Neural progenitor cell (in vitro differentiated cells): ENCODE measurements at regions not wholly inside any gene's neighbourhood (a gene's known extent, or its start where the extent isn't known, plus 50 kb on each side); places are given as distances from the start of the nearest gene placed in this dataset.

Experiments used
- DNase-seq: peaks from one replicate; pipeline ENCODE4 v3.0.0-alpha.2; 2016; ENCODE audit warnings: low spot score
- H2AFZ ChIP-seq: fragments of 200-600 bp; sonication (generic); replicated peaks from 2 replicates; pipeline ENCODE4 v1.6.1; 2016; ENCODE audit warnings: antibody characterized with exemption
- H3F3A ChIP-seq: fragments of 200-600 bp; sonication (generic); 2 replicates; pipeline ENCODE4 v1.6.1; 2016; ENCODE audit warnings: antibody characterized with exemption, low read depth
- H3K27ac ChIP-seq: fragments of 200-600 bp; sonication (generic); 2 replicates; pipeline ENCODE4 v1.5.1; 2016; ENCODE audit warnings: mild to moderate bottlenecking
- H3K27me3 ChIP-seq: fragments of 200-600 bp; sonication (generic); 2 replicates; pipeline ENCODE4 v1.6.1; 2016; ENCODE audit warnings: mild to moderate bottlenecking, moderate library complexity
- H3K36me3 ChIP-seq: fragments of 200-600 bp; sonication (generic); 2 replicates; pipeline ENCODE4 v1.5.1; 2016
- H3K4me1 ChIP-seq: fragments of 200-600 bp; sonication (generic); 2 replicates; pipeline ENCODE4 v1.6.1; 2016; ENCODE audit warnings: mixed run types
- H3K4me2 ChIP-seq: fragments of 200-600 bp; sonication (generic); 2 replicates; pipeline ENCODE4 v1.6.1; 2016
- H3K4me3 ChIP-seq: fragments of 200-600 bp; sonication (generic); 2 replicates; pipeline ENCODE4 v1.5.1; 2016
- H3K79me2 ChIP-seq: fragments of 200-600 bp; sonication (generic); 2 replicates; pipeline ENCODE4 v1.6.1; 2016; ENCODE audit warnings: low read depth
- H3K9ac ChIP-seq: fragments of 200-600 bp; sonication (generic); 2 replicates; pipeline ENCODE4 v1.6.1; 2016
- H3K9me3 ChIP-seq: fragments of 200-600 bp; sonication (generic); 2 replicates; pipeline ENCODE4 v1.5.1; 2016; ENCODE audit warnings: low read depth
- H4K20me1 ChIP-seq: fragments of 200-600 bp; sonication (generic); 2 replicates; pipeline ENCODE4 v1.6.1; 2016; ENCODE audit warnings: low read depth
- H3K27ac Mint-ChIP-seq: 3 replicates; pipeline ENCODE4 v1.8.0; 2021; ENCODE audit warnings: mixed read lengths
- H3K27me3 Mint-ChIP-seq: 2 replicates; pipeline ENCODE4 v1.8.0; 2022; ENCODE audit warnings: low read depth, mild to moderate bottlenecking, inconsistent platforms, moderate library complexity, mixed read lengths; ENCODE audit not compliant: insufficient read depth
- H3K36me3 Mint-ChIP-seq: 3 replicates; pipeline ENCODE4 v1.8.0; 2021; ENCODE audit warnings: mixed read lengths
- H3K4me1 Mint-ChIP-seq: 3 replicates; pipeline ENCODE4 v1.8.0; 2021; ENCODE audit warnings: mixed read lengths
- H3K4me3 Mint-ChIP-seq: 3 replicates; pipeline ENCODE4 v1.8.0; 2021; ENCODE audit warnings: mild to moderate bottlenecking, moderate library complexity, mixed read lengths
- H3K9me3 Mint-ChIP-seq: 3 replicates; pipeline ENCODE4 v1.8.0; 2020; ENCODE audit warnings: mixed read lengths
- EZH2 ChIP-seq: fragments of 200-600 bp; sonication (generic); IDR thresholded peaks from 2 replicates; pipeline ENCODE4 v1.6.1; 2017; ENCODE audit warnings: antibody characterized with exemption, mild to moderate bottlenecking, moderate library complexity
- EZH2phosphoT487 ChIP-seq: fragments of 200-600 bp; sonication (generic); IDR thresholded peaks from 2 replicates; pipeline ENCODE4 v1.6.1; 2017; ENCODE audit warnings: antibody characterized with exemption
- TF ChIP-seq, protein P1 (sequence below): fragments of 200-600 bp; sonication (generic); IDR thresholded peaks from 2 replicates; pipeline ENCODE4 v1.5.1; 2017; ENCODE audit warnings: antibody characterized with exemption, mild to moderate bottlenecking

DNA sequence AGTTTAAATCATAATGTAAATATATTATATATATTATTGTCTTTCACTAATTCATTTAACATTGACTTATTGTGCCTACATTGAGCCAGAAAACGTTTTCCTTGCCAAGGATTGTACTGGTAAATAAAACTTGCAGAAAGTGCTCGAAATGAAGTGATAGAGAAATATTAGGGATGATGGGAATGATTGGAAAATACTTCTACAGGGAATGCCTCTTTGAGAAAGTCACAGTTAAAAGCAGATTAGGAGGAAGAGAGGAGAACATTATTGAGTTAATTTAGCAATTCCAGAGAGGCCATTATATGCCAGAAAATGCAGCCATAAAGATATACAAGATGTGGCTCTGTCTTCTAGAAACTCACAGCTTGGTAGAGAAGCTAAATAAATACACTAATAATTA is 560.0 kb upstream of the KCNMB2 start:
- H3K27ac Mint-ChIP-seq, result no peak overlapping the region
- no peaks in the 10 kb centered on the region for H3K9me3 Mint-ChIP-seq
- Histone ChIP-seq H3K4me1 (no peaks in the 10 kb centered on the region), H3K27ac (no peak overlapping the region), H2AFZ (no peak overlapping the region), H3K79me2 (no peaks in the 10 kb centered on the region), H3K4me2 (no peak overlapping the region), H3K9ac (no peak overlapping the region), H4K20me1 (no peaks in the 10 kb centered on the region), H3K27me3 (no peaks in the 10 kb centered on the region), H3K4me3 (no peak overlapping the region), H3K9me3 (no peaks in the 10 kb centered on the region), H3F3A (no peaks in the 10 kb centered on the region), H3K36me3 (no peaks in the 10 kb centered on the region)
- H3K27me3 Mint-ChIP-seq, result no peaks in the 10 kb centered on the region
- H3K4me3 Mint-ChIP-seq, result no peak overlapping the region
- no peak for TF ChIP-seq EZH2
- TF ChIP-seq, protein P1, sequence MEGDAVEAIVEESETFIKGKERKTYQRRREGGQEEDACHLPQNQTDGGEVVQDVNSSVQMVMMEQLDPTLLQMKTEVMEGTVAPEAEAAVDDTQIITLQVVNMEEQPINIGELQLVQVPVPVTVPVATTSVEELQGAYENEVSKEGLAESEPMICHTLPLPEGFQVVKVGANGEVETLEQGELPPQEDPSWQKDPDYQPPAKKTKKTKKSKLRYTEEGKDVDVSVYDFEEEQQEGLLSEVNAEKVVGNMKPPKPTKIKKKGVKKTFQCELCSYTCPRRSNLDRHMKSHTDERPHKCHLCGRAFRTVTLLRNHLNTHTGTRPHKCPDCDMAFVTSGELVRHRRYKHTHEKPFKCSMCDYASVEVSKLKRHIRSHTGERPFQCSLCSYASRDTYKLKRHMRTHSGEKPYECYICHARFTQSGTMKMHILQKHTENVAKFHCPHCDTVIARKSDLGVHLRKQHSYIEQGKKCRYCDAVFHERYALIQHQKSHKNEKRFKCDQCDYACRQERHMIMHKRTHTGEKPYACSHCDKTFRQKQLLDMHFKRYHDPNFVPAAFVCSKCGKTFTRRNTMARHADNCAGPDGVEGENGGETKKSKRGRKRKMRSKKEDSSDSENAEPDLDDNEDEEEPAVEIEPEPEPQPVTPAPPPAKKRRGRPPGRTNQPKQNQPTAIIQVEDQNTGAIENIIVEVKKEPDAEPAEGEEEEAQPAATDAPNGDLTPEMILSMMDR, result no peak
- TF ChIP-seq EZH2phosphoT487, result no peak
- peaks cover 6% of the 10 kb centered on the region for H3K4me1 Mint-ChIP-seq
- H3K36me3 Mint-ChIP-seq, result no peaks in the 10 kb centered on the region
- DNase-seq, result no peak

DNA sequence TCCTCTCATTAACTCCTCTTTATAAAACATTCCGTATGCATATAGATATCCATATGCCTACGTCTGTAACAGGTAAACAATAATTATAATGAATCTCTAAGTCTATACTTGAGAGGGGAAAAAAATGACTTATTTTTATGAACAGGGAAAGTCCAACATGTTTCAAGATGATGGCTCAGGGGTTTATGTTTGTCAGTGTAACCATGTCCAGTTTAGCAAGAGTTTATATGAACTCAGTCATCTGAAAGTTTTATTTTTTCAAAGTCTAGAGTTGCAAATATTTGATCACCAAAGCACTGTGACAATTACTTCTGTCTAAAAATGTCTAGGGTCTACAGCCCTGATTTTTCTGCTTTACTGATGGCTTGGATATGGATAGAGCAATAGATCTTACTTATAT is 559.4 kb upstream of the KCNMB2 start:
- Mint-ChIP-seq H3K9me3 (no peaks in the 10 kb centered on the region), H3K4me1 (peaks cover 6% of the 10 kb centered on the region), H3K27ac (no peak overlapping the region), H3K4me3 (no peak overlapping the region), H3K36me3 (no peaks in the 10 kb centered on the region), H3K27me3 (no peaks in the 10 kb centered on the region)
- H3K36me3 ChIP-seq, result no peaks in the 10 kb centered on the region
- no peak overlapping the region for H3K4me2 ChIP-seq
- no peak overlapping the region for H3K27ac ChIP-seq
- no peak overlapping the region for H3K4me3 ChIP-seq
- H4K20me1 ChIP-seq, result no peaks in the 10 kb centered on the region
- no peak for DNase-seq
- no peaks in the 10 kb centered on the region for H3F3A ChIP-seq
- no peaks in the 10 kb centered on the region for H3K27me3 ChIP-seq
- H3K9me3 ChIP-seq, result no peaks in the 10 kb centered on the region
- no peak for TF ChIP-seq EZH2
- TF ChIP-seq, protein P1, result no peak
- no peak for TF ChIP-seq EZH2phosphoT487
- H3K4me1 ChIP-seq, result no peaks in the 10 kb centered on the region
- H3K9ac ChIP-seq, result no peak overlapping the region
- H2AFZ ChIP-seq, result no peak overlapping the region
- no peaks in the 10 kb centered on the region for H3K79me2 ChIP-seq

DNA sequence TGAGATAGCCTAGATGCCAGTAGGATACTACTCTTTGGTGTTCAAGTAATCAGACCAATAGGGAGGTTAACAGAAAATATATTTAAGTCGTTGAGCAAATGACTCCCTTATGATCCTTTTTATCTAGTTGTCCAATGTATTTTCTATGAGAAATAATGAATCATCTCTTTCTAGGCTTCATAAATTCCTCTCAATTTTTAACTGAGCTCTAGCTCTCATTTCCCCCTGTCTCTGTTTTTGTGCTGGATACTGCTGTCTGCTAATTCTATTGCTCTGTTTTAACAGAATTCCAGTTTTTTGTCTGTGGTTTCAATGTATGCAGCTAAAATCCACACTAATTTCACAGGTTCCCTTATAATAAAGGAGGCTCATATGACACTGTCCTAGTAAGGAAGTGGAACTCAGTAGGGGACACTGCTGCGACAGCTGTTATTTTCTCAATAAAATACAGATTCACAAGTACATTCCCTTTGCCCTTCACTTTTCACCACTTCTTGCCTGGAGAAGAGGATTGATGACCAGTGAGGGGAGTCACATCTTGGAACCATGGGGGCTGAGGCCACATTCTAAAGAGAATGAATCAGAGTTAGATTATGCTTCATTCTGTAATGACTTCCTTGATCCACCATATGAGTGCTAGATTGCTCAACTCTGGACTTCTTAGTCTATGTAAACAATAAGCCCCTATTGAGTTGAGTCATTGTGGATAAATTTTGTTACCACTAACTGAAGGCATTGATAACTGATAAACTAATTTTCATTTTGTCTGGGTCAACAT is 558.7 kb upstream of the KCNMB2 start:
- H3K27me3 ChIP-seq, result no peaks in the 10 kb centered on the region
- DNase-seq, result no peak
- Mint-ChIP-seq H3K27ac (no peak overlapping the region), H3K4me1 (peaks cover 6% of the 10 kb centered on the region), H3K27me3 (no peaks in the 10 kb centered on the region), H3K4me3 (no peak overlapping the region), H3K36me3 (no peaks in the 10 kb centered on the region), H3K9me3 (no peaks in the 10 kb centered on the region)
- H3K4me2 ChIP-seq, result no peak overlapping the region
- H3F3A ChIP-seq, result no peaks in the 10 kb centered on the region
- no peak overlapping the region for H3K27ac ChIP-seq
- no peak overlapping the region for H3K4me3 ChIP-seq
- no peaks in the 10 kb centered on the region for H3K36me3 ChIP-seq
- H3K79me2 ChIP-seq, result no peaks in the 10 kb centered on the region
- TF ChIP-seq EZH2 (no peak), EZH2phosphoT487 (no peak)
- TF ChIP-seq, protein P1, result no peak
- no peaks in the 10 kb centered on the region for H3K9me3 ChIP-seq
- no peaks in the 10 kb centered on the region for H3K4me1 ChIP-seq
- no peak overlapping the region for H3K9ac ChIP-seq
- H4K20me1 ChIP-seq, result no peaks in the 10 kb centered on the region
- H2AFZ ChIP-seq, result no peak overlapping the region
